HG02588 (cell line): ENCODE measurements at regions not wholly inside any gene's neighbourhood (a gene's known extent, or its start where the extent isn't known, plus 50 kb on each side); places are given as distances from the start of the nearest gene placed in this dataset.

Experiments
- ATAC-seq: cut with Tn5 transposase; IDR thresholded peaks from one replicate; pipeline ENCODE4 v1.9.1; 2021; ENCODE audit warnings: mild to moderate bottlenecking, moderate library complexity; ENCODE audit not compliant: unreplicated experiment

GRCh38 chr17:79377230-79377786, 233.5 kb downstream of the RBFOX3 start:
- ATAC-seq = no peak

- ATAC-seq = no peak
These were observed 236.0 kb downstream of the RBFOX3 start for GRCh38 chr17:79374807-79375206.

- no peak for ATAC-seq
These were observed 236.7 kb downstream of the RBFOX3 start for GRCh38 chr17:79374087-79374689.

- no peak for ATAC-seq
These were observed 238.2 kb downstream of the RBFOX3 start for GRCh38 chr17:79372470-79373238.

GRCh38 chr17:79371984-79372383, 238.9 kb downstream of the RBFOX3 start:
- ATAC-seq = no peak

GRCh38 chr17:79370594-79370993, 240.3 kb downstream of the RBFOX3 start:
- ATAC-seq = no peak

GRCh38 chr17:79370126-79370525, 240.7 kb downstream of the RBFOX3 start:
- no peak for ATAC-seq

- ATAC-seq = no peak
These were observed 241.3 kb downstream of the RBFOX3 start for GRCh38 chr17:79369532-79369931.

- no peak for ATAC-seq
These were observed 241.8 kb downstream of the RBFOX3 start for GRCh38 chr17:79369001-79369400.

- no peak for ATAC-seq
These were observed 242.3 kb downstream of the RBFOX3 start for GRCh38 chr17:79368521-79368920.

GRCh38 chr17:79366988-79367571, 243.8 kb downstream of the RBFOX3 start:
- ATAC-seq = no peak

GRCh38 chr17:79365836-79366770, 244.7 kb downstream of the RBFOX3 start:
- ATAC-seq = no peak

- ATAC-seq = no peak
These were observed 245.5 kb downstream of the RBFOX3 start for GRCh38 chr17:79365351-79365750.

GRCh38 chr17:79364315-79365094, 246.3 kb downstream of the RBFOX3 start:
- ATAC-seq = no peak

- no peak for ATAC-seq
These were observed 247.1 kb downstream of the RBFOX3 start for GRCh38 chr17:79363552-79364275.

- no peak for ATAC-seq
These were observed 248.0 kb downstream of the RBFOX3 start for GRCh38 chr17:79362772-79363305.

- ATAC-seq = no peak
These were observed 248.7 kb downstream of the RBFOX3 start for GRCh38 chr17:79361873-79362771.

- ATAC-seq = no peak
These were observed 249.6 kb downstream of the RBFOX3 start for GRCh38 chr17:79361221-79361734.
